Neural progenitor cell (in vitro differentiated cells): ENCODE measurements at regions not wholly inside any gene's neighbourhood (a gene's known extent, or its start where the extent isn't known, plus 50 kb on each side); places are given as distances from the start of the nearest gene placed in this dataset.

ENCODE experiments used
- DNase-seq: peaks from one replicate; pipeline ENCODE4 v3.0.0-alpha.2; 2016; ENCODE audit warnings: low spot score
- H2AFZ ChIP-seq: fragments of 200-600 bp; sonication (generic); replicated peaks from 2 replicates; pipeline ENCODE4 v1.6.1; 2016; ENCODE audit warnings: antibody characterized with exemption
- H3F3A ChIP-seq: fragments of 200-600 bp; sonication (generic); 2 replicates; pipeline ENCODE4 v1.6.1; 2016; ENCODE audit warnings: antibody characterized with exemption, low read depth
- H3K27ac ChIP-seq: fragments of 200-600 bp; sonication (generic); 2 replicates; pipeline ENCODE4 v1.5.1; 2016; ENCODE audit warnings: mild to moderate bottlenecking
- H3K27me3 ChIP-seq: fragments of 200-600 bp; sonication (generic); 2 replicates; pipeline ENCODE4 v1.6.1; 2016; ENCODE audit warnings: mild to moderate bottlenecking, moderate library complexity
- H3K36me3 ChIP-seq: fragments of 200-600 bp; sonication (generic); 2 replicates; pipeline ENCODE4 v1.5.1; 2016
- H3K4me1 ChIP-seq: fragments of 200-600 bp; sonication (generic); 2 replicates; pipeline ENCODE4 v1.6.1; 2016; ENCODE audit warnings: mixed run types
- H3K4me2 ChIP-seq: fragments of 200-600 bp; sonication (generic); 2 replicates; pipeline ENCODE4 v1.6.1; 2016
- H3K4me3 ChIP-seq: fragments of 200-600 bp; sonication (generic); 2 replicates; pipeline ENCODE4 v1.5.1; 2016
- H3K79me2 ChIP-seq: fragments of 200-600 bp; sonication (generic); 2 replicates; pipeline ENCODE4 v1.6.1; 2016; ENCODE audit warnings: low read depth
- H3K9ac ChIP-seq: fragments of 200-600 bp; sonication (generic); 2 replicates; pipeline ENCODE4 v1.6.1; 2016
- H3K9me3 ChIP-seq: fragments of 200-600 bp; sonication (generic); 2 replicates; pipeline ENCODE4 v1.5.1; 2016; ENCODE audit warnings: low read depth
- H4K20me1 ChIP-seq: fragments of 200-600 bp; sonication (generic); 2 replicates; pipeline ENCODE4 v1.6.1; 2016; ENCODE audit warnings: low read depth
- H3K27ac Mint-ChIP-seq: 3 replicates; pipeline ENCODE4 v1.8.0; 2021; ENCODE audit warnings: mixed read lengths
- H3K27me3 Mint-ChIP-seq: 2 replicates; pipeline ENCODE4 v1.8.0; 2022; ENCODE audit warnings: low read depth, mild to moderate bottlenecking, inconsistent platforms, moderate library complexity, mixed read lengths; ENCODE audit not compliant: insufficient read depth
- H3K36me3 Mint-ChIP-seq: 3 replicates; pipeline ENCODE4 v1.8.0; 2021; ENCODE audit warnings: mixed read lengths
- H3K4me1 Mint-ChIP-seq: 3 replicates; pipeline ENCODE4 v1.8.0; 2021; ENCODE audit warnings: mixed read lengths
- H3K4me3 Mint-ChIP-seq: 3 replicates; pipeline ENCODE4 v1.8.0; 2021; ENCODE audit warnings: mild to moderate bottlenecking, moderate library complexity, mixed read lengths
- H3K9me3 Mint-ChIP-seq: 3 replicates; pipeline ENCODE4 v1.8.0; 2020; ENCODE audit warnings: mixed read lengths
- EZH2 ChIP-seq: fragments of 200-600 bp; sonication (generic); IDR thresholded peaks from 2 replicates; pipeline ENCODE4 v1.6.1; 2017; ENCODE audit warnings: antibody characterized with exemption, mild to moderate bottlenecking, moderate library complexity
- EZH2phosphoT487 ChIP-seq: fragments of 200-600 bp; sonication (generic); IDR thresholded peaks from 2 replicates; pipeline ENCODE4 v1.6.1; 2017; ENCODE audit warnings: antibody characterized with exemption
- TF ChIP-seq, protein P1 (sequence below): fragments of 200-600 bp; sonication (generic); IDR thresholded peaks from 2 replicates; pipeline ENCODE4 v1.5.1; 2017; ENCODE audit warnings: antibody characterized with exemption, mild to moderate bottlenecking

DNA sequence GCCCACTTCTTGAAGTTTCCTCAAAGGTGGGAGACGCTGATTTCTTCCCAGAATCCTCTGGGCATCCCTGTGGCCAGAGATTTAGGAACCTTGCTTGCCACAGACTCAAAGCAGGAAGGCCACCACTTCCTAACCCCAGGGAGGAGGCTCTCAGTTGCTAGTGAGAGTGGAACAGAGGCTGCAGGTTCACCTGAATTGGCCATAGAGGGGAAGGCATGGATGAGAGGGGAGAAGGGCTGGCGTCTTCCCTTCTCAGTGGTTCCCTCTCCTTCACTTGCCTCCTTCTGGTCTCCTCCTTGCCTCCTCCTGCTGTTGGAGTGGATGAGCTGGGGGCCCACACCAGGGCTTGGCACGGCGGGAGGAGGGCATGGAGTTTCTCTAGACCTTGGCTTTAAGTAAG, 185.7 kb downstream of the ADAMTS15 start:
- H3F3A ChIP-seq, result no peaks in the 10 kb centered on the region
- Mint-ChIP-seq H3K4me3 (no peak overlapping the region), H3K27me3 (peaks cover 2% of the 10 kb centered on the region), H3K36me3 (no peaks in the 10 kb centered on the region), H3K4me1 (peaks cover 13% of the 10 kb centered on the region), H3K27ac (no peak overlapping the region), H3K9me3 (no peaks in the 10 kb centered on the region)
- H3K9ac ChIP-seq, result no peak overlapping the region
- no peak overlapping the region for H2AFZ ChIP-seq
- H3K4me3 ChIP-seq, result no peak overlapping the region
- DNase-seq, result no peak
- H3K27me3 ChIP-seq, result no peaks in the 10 kb centered on the region
- H3K4me1 ChIP-seq, result no peaks in the 10 kb centered on the region
- H3K27ac ChIP-seq, result no peak overlapping the region
- no peak overlapping the region for H3K4me2 ChIP-seq
- H3K36me3 ChIP-seq, result no peaks in the 10 kb centered on the region
- H3K79me2 ChIP-seq, result no peaks in the 10 kb centered on the region
- no peaks in the 10 kb centered on the region for H3K9me3 ChIP-seq
- H4K20me1 ChIP-seq, result no peaks in the 10 kb centered on the region
- TF ChIP-seq EZH2 (no peak), EZH2phosphoT487 (no peak)
- TF ChIP-seq, protein P1, sequence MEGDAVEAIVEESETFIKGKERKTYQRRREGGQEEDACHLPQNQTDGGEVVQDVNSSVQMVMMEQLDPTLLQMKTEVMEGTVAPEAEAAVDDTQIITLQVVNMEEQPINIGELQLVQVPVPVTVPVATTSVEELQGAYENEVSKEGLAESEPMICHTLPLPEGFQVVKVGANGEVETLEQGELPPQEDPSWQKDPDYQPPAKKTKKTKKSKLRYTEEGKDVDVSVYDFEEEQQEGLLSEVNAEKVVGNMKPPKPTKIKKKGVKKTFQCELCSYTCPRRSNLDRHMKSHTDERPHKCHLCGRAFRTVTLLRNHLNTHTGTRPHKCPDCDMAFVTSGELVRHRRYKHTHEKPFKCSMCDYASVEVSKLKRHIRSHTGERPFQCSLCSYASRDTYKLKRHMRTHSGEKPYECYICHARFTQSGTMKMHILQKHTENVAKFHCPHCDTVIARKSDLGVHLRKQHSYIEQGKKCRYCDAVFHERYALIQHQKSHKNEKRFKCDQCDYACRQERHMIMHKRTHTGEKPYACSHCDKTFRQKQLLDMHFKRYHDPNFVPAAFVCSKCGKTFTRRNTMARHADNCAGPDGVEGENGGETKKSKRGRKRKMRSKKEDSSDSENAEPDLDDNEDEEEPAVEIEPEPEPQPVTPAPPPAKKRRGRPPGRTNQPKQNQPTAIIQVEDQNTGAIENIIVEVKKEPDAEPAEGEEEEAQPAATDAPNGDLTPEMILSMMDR, result no peak

- no peaks in the 10 kb centered on the region for H3F3A ChIP-seq
- Mint-ChIP-seq H3K4me3 (no peak overlapping the region), H3K27me3 (peaks cover 2% of the 10 kb centered on the region), H3K4me1 (peaks cover 13% of the 10 kb centered on the region), H3K9me3 (no peaks in the 10 kb centered on the region), H3K27ac (no peak overlapping the region), H3K36me3 (no peaks in the 10 kb centered on the region)
- H3K4me3 ChIP-seq, result no peak overlapping the region
- no peaks in the 10 kb centered on the region for H3K27me3 ChIP-seq
- DNase-seq, result no peak
- TF ChIP-seq, protein P1, result no peak
- TF ChIP-seq EZH2phosphoT487 (no peak), EZH2 (no peak)
- no peak overlapping the region for H3K9ac ChIP-seq
- no peaks in the 10 kb centered on the region for H3K79me2 ChIP-seq
- H3K36me3 ChIP-seq, result no peaks in the 10 kb centered on the region
- no peak overlapping the region for H3K4me2 ChIP-seq
- peak overlapping the region; percentile 68 for H2AFZ ChIP-seq
- H4K20me1 ChIP-seq, result no peaks in the 10 kb centered on the region
- H3K4me1 ChIP-seq, result no peaks in the 10 kb centered on the region
- no peaks in the 10 kb centered on the region for H3K9me3 ChIP-seq
- H3K27ac ChIP-seq, result no peak overlapping the region
Observed at GRCh38 chr11:130634961-130635473, 186.6 kb downstream of the ADAMTS15 start.

GRCh38 chr11:130635937-130636630, 187.6 kb downstream of the ADAMTS15 start:
- Histone ChIP-seq H3F3A (no peaks in the 10 kb centered on the region), H3K4me2 (no peak overlapping the region), H3K4me3 (no peak overlapping the region), H4K20me1 (no peaks in the 10 kb centered on the region), H2AFZ (no peak overlapping the region), H3K27ac (no peak overlapping the region), H3K36me3 (no peaks in the 10 kb centered on the region), H3K27me3 (no peaks in the 10 kb centered on the region), H3K9me3 (no peaks in the 10 kb centered on the region), H3K4me1 (no peaks in the 10 kb centered on the region), H3K9ac (no peak overlapping the region), H3K79me2 (no peaks in the 10 kb centered on the region)
- Mint-ChIP-seq H3K9me3 (no peaks in the 10 kb centered on the region), H3K27ac (no peak overlapping the region), H3K36me3 (no peaks in the 10 kb centered on the region), H3K4me3 (no peak overlapping the region), H3K4me1 (peaks cover 13% of the 10 kb centered on the region), H3K27me3 (peaks cover 2% of the 10 kb centered on the region)
- TF ChIP-seq EZH2phosphoT487 (no peak), EZH2 (no peak)
- TF ChIP-seq, protein P1, result no peak
- no peak for DNase-seq
